CD4-positive, alpha-beta T cell treated with Interferon gamma for 1 hour (primary cell): ENCODE measurements at regions not wholly inside any gene's neighbourhood (a gene's known extent, or its start where the extent isn't known, plus 50 kb on each side); places are given as distances from the start of the nearest gene placed in this dataset.

ENCODE experiments used
- DNase-seq: peaks from one replicate; pipeline ENCODE4 v3.0.0-alpha.2; 2020

DNA sequence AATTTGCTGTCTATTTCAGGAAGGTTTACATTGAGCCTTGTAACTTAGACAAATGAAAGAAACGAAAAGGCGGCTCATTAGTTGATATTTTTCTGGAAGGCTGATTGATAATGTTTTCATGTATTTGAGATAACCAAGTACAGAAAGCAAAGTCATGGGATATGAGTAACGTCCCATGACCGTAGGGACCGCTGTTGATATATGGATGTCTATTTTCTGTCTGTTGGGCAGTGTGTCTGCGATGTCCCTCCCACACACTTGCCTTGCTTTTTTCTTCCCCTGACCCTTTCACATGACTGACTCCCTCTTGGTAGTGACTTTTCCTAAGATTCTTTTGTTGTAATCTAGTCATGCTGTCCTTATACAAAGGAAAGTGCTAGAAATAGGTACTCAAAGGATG is 57.0 kb upstream of the GPR158 start:
- no peak for DNase-seq

- DNase-seq, result no peak
Observed at GRCh38 chr10:25120188-25120587, 54.6 kb upstream of the GPR158 start.
